Neural crest cell (in vitro differentiated cells): ENCODE measurements at regions not wholly inside any gene's neighbourhood (a gene's known extent, or its start where the extent isn't known, plus 50 kb on each side); places are given as distances from the start of the nearest gene placed in this dataset.

Source experiments
- DNase-seq: peaks from one replicate; pipeline ENCODE4 v3.0.0; 2021; ENCODE audit warnings: low read depth, mixed read lengths, low spot score
- H3K27ac Mint-ChIP-seq: one replicate; pipeline ENCODE4 v1.8.0; 2021; ENCODE audit warnings: mild to moderate bottlenecking, mixed read lengths; ENCODE audit not compliant: unreplicated experiment
- H3K27me3 Mint-ChIP-seq: 2 replicates; pipeline ENCODE4 v1.8.0; 2021; ENCODE audit warnings: low read depth, mild to moderate bottlenecking, mixed read lengths
- H3K36me3 Mint-ChIP-seq: 2 replicates; pipeline ENCODE4 v1.8.0; 2021; ENCODE audit warnings: low read depth, mild to moderate bottlenecking, mixed read lengths
- H3K4me1 Mint-ChIP-seq: 2 replicates; pipeline ENCODE4 v1.8.0; 2021; ENCODE audit warnings: mixed read lengths
- H3K4me3 Mint-ChIP-seq: one replicate; pipeline ENCODE4 v1.8.0; 2021; ENCODE audit warnings: mild to moderate bottlenecking, mixed read lengths
- H3K9me3 Mint-ChIP-seq: 2 replicates; pipeline ENCODE4 v1.8.0; 2021; ENCODE audit warnings: mixed read lengths
- TF ChIP-seq, protein P1 (sequence below): fragments of 200-600 bp; sonication (generic); conservative IDR thresholded peaks from 2 replicates; pipeline ENCODE4 v1.5.0; 2021; ENCODE audit warnings: antibody characterized with exemption, mild to moderate bottlenecking

DNA sequence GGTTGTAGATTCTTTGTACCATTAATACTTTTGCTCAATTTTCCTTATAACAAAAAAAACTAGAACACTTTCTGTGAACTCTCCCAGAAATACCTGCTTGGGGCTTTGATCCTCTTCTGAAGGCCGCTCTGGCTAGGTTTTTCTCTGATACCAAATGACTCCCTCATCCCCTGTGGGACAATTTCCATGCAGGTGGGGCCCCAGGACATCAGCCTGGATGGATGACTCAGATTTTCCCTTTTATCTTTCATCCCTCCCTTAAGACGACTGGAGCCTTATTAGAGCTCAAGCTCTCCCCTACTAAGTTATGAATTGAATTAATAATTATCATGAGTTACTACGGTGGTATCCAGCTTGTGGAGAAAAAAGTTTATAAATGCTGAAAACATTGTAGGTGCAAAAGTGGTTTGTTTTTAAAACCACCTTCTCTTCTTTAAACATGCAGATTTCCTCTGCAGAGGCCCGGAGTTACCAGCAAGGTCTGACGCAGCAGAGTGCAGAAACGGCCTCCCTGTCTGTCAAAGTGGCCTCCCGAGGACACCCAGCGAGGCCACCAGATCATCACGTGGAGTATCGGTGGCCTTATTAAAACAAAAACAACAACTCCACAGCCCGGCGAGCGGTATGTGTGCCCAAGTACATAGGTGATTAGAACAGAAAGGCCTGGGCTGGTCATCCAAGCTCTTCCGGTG is 50.8 kb upstream of the IRX4 start:
- H3K36me3 Mint-ChIP-seq = no peaks in the 10 kb centered on the region
- H3K9me3 Mint-ChIP-seq = no peaks in the 10 kb centered on the region
- TF ChIP-seq, protein P1, sequence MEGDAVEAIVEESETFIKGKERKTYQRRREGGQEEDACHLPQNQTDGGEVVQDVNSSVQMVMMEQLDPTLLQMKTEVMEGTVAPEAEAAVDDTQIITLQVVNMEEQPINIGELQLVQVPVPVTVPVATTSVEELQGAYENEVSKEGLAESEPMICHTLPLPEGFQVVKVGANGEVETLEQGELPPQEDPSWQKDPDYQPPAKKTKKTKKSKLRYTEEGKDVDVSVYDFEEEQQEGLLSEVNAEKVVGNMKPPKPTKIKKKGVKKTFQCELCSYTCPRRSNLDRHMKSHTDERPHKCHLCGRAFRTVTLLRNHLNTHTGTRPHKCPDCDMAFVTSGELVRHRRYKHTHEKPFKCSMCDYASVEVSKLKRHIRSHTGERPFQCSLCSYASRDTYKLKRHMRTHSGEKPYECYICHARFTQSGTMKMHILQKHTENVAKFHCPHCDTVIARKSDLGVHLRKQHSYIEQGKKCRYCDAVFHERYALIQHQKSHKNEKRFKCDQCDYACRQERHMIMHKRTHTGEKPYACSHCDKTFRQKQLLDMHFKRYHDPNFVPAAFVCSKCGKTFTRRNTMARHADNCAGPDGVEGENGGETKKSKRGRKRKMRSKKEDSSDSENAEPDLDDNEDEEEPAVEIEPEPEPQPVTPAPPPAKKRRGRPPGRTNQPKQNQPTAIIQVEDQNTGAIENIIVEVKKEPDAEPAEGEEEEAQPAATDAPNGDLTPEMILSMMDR = no peak
- no peak overlapping the region for H3K4me3 Mint-ChIP-seq
- no peak overlapping the region for H3K27ac Mint-ChIP-seq
- H3K27me3 Mint-ChIP-seq = peaks cover 42% of the 10 kb centered on the region
- no peaks in the 10 kb centered on the region for H3K4me1 Mint-ChIP-seq
- DNase-seq = no peak
